GM21390 (cell line): ENCODE measurements at regions not wholly inside any gene's neighbourhood (a gene's known extent, or its start where the extent isn't known, plus 50 kb on each side); places are given as distances from the start of the nearest gene placed in this dataset.
"Not testable (repeated sequence)": the region's sequence is repeated elsewhere in the genome, so short reads cannot be mapped to it uniquely, and the experiment has no call there.

ENCODE experiments used
- ATAC-seq: cut with Tn5 transposase; IDR thresholded peaks from one replicate; pipeline ENCODE4 v1.9.1; 2021; ENCODE audit not compliant: unreplicated experiment

- not testable (repeated sequence) for ATAC-seq
Measured at GRCh38 chrY:26167332-26167731, 545.4 kb downstream of the CDY1 start.

- ATAC-seq = not testable (repeated sequence)
Measured at GRCh38 chrY:26179326-26179725, 557.4 kb downstream of the CDY1 start.

GRCh38 chrY:26224974-26225373 lies 603.1 kb downstream of the CDY1 start:
- not testable (repeated sequence) for ATAC-seq

- ATAC-seq = peak; percentile 73
Measured at GRCh38 chrY:26225468-26225867, 603.6 kb downstream of the CDY1 start.

GRCh38 chrY:26240944-26241343 lies 619.0 kb downstream of the CDY1 start:
- not testable (repeated sequence) for ATAC-seq

GRCh38 chrY:26254262-26254661 lies 632.3 kb downstream of the CDY1 start:
- not testable (repeated sequence) for ATAC-seq

- ATAC-seq = not testable (repeated sequence)
Measured at GRCh38 chrY:26265449-26265848, 643.5 kb downstream of the CDY1 start.

GRCh38 chrY:26268421-26268820 lies 646.5 kb downstream of the CDY1 start:
- not testable (repeated sequence) for ATAC-seq

- not testable (repeated sequence) for ATAC-seq
Measured at GRCh38 chrY:26268934-26269333, 647.0 kb downstream of the CDY1 start.

GRCh38 chrY:26273089-26273488 lies 651.2 kb downstream of the CDY1 start:
- not testable (repeated sequence) for ATAC-seq

GRCh38 chrY:26306046-26306445 lies 684.1 kb downstream of the CDY1 start:
- ATAC-seq = not testable (repeated sequence)

GRCh38 chrY:26306630-26307385 lies 684.9 kb downstream of the CDY1 start:
- not testable (repeated sequence) for ATAC-seq

GRCh38 chrY:26308308-26308707 lies 686.4 kb downstream of the CDY1 start:
- not testable (repeated sequence) for ATAC-seq

- ATAC-seq = not testable (repeated sequence)
Measured at GRCh38 chrY:26315065-26315464, 693.1 kb downstream of the CDY1 start.

- not testable (repeated sequence) for ATAC-seq
Measured at GRCh38 chrY:26319488-26320202, 697.7 kb downstream of the CDY1 start.

- not testable (repeated sequence) for ATAC-seq
Measured at GRCh38 chrY:26322756-26323155, 700.8 kb downstream of the CDY1 start.

GRCh38 chrY:26352931-26353330 lies 731.0 kb downstream of the CDY1 start:
- not testable (repeated sequence) for ATAC-seq

- ATAC-seq = no peak
Measured at GRCh38 chrY:26354191-26354590, 732.3 kb downstream of the CDY1 start.

- ATAC-seq = not testable (repeated sequence)
Measured at GRCh38 chrY:26359869-26360268, 738.0 kb downstream of the CDY1 start.

GRCh38 chrY:26360472-26360871 lies 738.6 kb downstream of the CDY1 start:
- not testable (repeated sequence) for ATAC-seq

- ATAC-seq = not testable (repeated sequence)
Measured at GRCh38 chrY:26363442-26363841, 741.5 kb downstream of the CDY1 start.

- not testable (repeated sequence) for ATAC-seq
Measured at GRCh38 chrY:26366091-26366490, 744.2 kb downstream of the CDY1 start.
